ENCODE measurements at regions not wholly inside any gene's neighbourhood (a gene's known extent, or its start where the extent isn't known, plus 50 kb on each side); places are given as distances from the start of the nearest gene placed in this dataset.

- Histone ChIP-seq H3K4me3 (no peak overlapping the region), H3K9me3 (no peaks in the 10 kb centered on the region), H3K4me1 (no peaks in the 10 kb centered on the region), H3K27me3 (peaks cover 0 to 11% of the 10 kb centered on the region in 2 donors), H3K36me3 (no peaks in the 10 kb centered on the region), H3K27ac (no peak overlapping the region)
- no peak for ATAC-seq
- DNase-seq: no peak
- intact Hi-C loops (cut with DNase I): no loop called here
- TF ChIP-seq CTCF (IDR thresholded peaks at IDR 0.05): no peak
Measured at GRCh38 chr16:17567455-17567854, 96.7 kb upstream of the XYLT1 start.

DNA sequence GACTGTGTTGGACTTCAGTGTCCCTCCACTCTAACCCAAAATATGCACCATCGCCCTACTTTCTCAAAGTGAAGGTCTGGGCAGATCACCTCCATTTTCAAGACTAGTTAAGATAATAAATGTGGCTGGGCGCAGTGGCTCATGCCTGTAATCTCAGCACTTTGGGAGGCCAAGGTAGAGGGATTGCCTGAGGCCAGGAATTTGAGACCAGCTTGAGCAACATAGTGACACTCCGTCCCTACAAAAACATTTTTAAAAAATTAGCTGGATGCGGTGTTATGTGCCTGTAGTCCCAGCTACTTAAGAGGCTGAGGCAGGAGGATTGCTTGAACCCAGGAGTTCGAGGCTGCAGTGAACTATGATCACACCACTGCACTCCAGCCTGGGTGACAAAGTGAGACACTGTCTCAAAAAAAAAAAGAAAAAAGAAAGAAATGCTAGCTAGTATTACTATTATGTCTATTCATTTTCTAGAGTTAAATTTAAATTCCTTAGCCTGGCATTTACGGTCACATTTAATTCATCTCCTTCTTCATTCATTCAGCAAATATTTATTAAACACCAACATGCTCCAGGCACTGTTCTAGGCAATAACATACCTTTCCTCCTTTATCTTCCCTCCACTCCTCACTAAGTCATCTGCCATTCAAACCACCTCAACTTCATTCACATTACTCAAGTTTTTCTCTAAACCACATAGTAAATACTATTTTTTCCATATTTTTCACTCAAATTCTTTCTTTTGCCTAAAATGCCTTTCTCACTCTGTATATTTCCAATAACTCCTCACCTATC, 96.1 kb upstream of the XYLT1 start:
- no peak for TF ChIP-seq CTCF (IDR thresholded peaks at IDR 0.05)
- Histone ChIP-seq H3K4me1 (no peaks in the 10 kb centered on the region), H3K27ac (no peak overlapping the region), H3K4me3 (no peak overlapping the region), H3K9me3 (no peaks in the 10 kb centered on the region), H3K27me3 (peaks cover 0 to 13% of the 10 kb centered on the region in 2 donors), H3K36me3 (no peaks in the 10 kb centered on the region)
- ATAC-seq (no peak), DNase-seq (no peak)
- intact Hi-C loops (cut with DNase I): no loop called here

DNA sequence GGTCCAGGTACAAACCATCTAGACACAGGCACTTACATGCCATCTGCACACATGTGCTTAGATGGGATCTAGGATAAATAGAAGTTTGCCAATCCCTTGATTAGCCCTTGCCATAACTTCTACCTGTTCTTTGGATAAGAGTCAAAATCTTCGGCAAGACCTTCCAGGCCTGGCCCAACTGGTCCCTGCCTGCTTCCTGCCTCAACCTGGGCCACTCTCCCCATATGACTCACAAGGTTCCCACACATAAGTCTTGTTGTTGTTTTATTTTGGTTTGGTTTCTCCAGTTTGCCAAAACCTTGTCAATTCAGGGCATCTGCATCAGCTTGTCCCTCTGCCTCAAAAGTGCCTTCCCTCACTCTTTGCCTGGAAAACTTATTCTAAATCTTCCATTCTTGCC, 95.3 kb upstream of the XYLT1 start:
- Histone ChIP-seq H3K4me3 (no peak overlapping the region), H3K27me3 (peaks cover 0 to 14% of the 10 kb centered on the region in 2 donors), H3K4me1 (no peaks in the 10 kb centered on the region), H3K36me3 (no peaks in the 10 kb centered on the region), H3K9me3 (no peaks in the 10 kb centered on the region), H3K27ac (no peak overlapping the region)
- intact Hi-C loops (cut with DNase I): no loop called here
- TF ChIP-seq CTCF (IDR thresholded peaks at IDR 0.05): no peak
- ATAC-seq (no peak), DNase-seq (no peak)

DNA sequence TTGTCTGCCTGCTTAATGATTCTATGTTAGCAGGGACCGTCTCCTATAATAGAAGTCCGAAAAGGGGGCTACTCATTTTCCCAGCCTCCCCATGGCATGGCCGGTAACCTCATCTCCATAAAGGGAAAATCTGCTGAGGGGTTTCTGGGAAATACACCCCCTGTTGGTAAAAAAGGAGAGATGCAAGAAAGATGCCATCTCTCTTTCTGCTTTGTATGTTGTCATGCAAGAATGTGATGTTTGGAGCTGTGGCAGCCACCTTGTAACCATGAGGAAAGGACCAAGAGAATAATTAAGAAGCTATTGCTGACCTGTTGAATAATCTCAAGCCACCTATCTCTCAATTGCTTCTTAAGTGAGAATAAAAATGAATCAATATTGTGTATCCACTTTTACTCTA, 94.8 kb upstream of the XYLT1 start:
- Histone ChIP-seq H3K36me3 (no peaks in the 10 kb centered on the region), H3K27ac (no peak overlapping the region), H3K9me3 (no peaks in the 10 kb centered on the region), H3K4me3 (no peak overlapping the region), H3K27me3 (peaks cover 0 to 19% of the 10 kb centered on the region in 2 donors), H3K4me1 (no peaks in the 10 kb centered on the region)
- TF ChIP-seq CTCF (IDR thresholded peaks at IDR 0.05): no peak
- no peak for ATAC-seq
- intact Hi-C loops (cut with DNase I): no loop called here
- no peak for DNase-seq

- no peaks in the 10 kb centered on the region for H3K9me3 ChIP-seq
- intact Hi-C loops (cut with DNase I): no loop called here
- H3K36me3 ChIP-seq: no peaks in the 10 kb centered on the region
- no peak for TF ChIP-seq CTCF (IDR thresholded peaks at IDR 0.05)
- no peak overlapping the region for H3K27ac ChIP-seq
- ATAC-seq (no peak), DNase-seq (no peak)
- H3K27me3 ChIP-seq: peaks cover 0 to 19% of the 10 kb centered on the region in 2 donors
- no peak overlapping the region for H3K4me3 ChIP-seq
- H3K4me1 ChIP-seq: no peaks in the 10 kb centered on the region
Measured at GRCh38 chr16:17564856-17565255, 94.1 kb upstream of the XYLT1 start.

Data from left lung (tissue), 4 donors.